Stimulated activated CD4-positive, alpha-beta T cell treated with anti-CD3 and anti-CD28 coated beads, Interleukin-12 subunit alpha, Interleukin-12 subunit beta, amount 100 ng/mL, for 24 hours (primary cell): ENCODE measurements at regions not wholly inside any gene's neighbourhood (a gene's known extent, or its start where the extent isn't known, plus 50 kb on each side); places are given as distances from the start of the nearest gene placed in this dataset.

Experiments
- DNase-seq, 2 experiments: peaks; one replicate each; pipeline ENCODE4 v3.0.0-alpha.2; 2020; ENCODE audit warnings: low read depth in 2 of 2

- no peak for DNase-seq
These were observed 717.3 kb downstream of the XPNPEP1 start for GRCh38 chr10:109205929-109206585.

GRCh38 chr10:109203646-109204353, 719.5 kb downstream of the XPNPEP1 start:
- DNase-seq, result no peak

GRCh38 chr10:109202111-109202510, 721.2 kb downstream of the XPNPEP1 start:
- DNase-seq, result no peak

- DNase-seq, result no peak
These were observed 722.7 kb downstream of the XPNPEP1 start for GRCh38 chr10:109200646-109201045.

GRCh38 chr10:109191823-109192222, 731.5 kb downstream of the XPNPEP1 start:
- DNase-seq, result no peak

GRCh38 chr10:109191341-109191740, 732.0 kb downstream of the XPNPEP1 start:
- DNase-seq, result no peak

GRCh38 chr10:109187677-109188076, 735.6 kb downstream of the XPNPEP1 start:
- DNase-seq, result no peak

GRCh38 chr10:109183366-109183765, 739.9 kb downstream of the XPNPEP1 start:
- DNase-seq, result no peak

- no peak for DNase-seq
These were observed 744.7 kb downstream of the XPNPEP1 start for GRCh38 chr10:109178591-109178990.

- no peak for DNase-seq
These were observed 748.8 kb downstream of the XPNPEP1 start for GRCh38 chr10:109174526-109174925.

- no peak for DNase-seq
These were observed 749.4 kb downstream of the XPNPEP1 start for GRCh38 chr10:109173937-109174336.

GRCh38 chr10:109173121-109173520, 750.2 kb downstream of the XPNPEP1 start:
- DNase-seq, result no peak

- DNase-seq, result no peak
These were observed 756.4 kb downstream of the XPNPEP1 start for GRCh38 chr10:109166935-109167334.

- DNase-seq, result no peak
These were observed 764.0 kb downstream of the XPNPEP1 start for GRCh38 chr10:109159351-109159750.

GRCh38 chr10:109156396-109156795, 766.9 kb downstream of the XPNPEP1 start:
- DNase-seq, result no peak

GRCh38 chr10:109149666-109150350, 773.5 kb downstream of the XPNPEP1 start:
- DNase-seq, result no peak

GRCh38 chr10:109127363-109127762, 795.9 kb downstream of the XPNPEP1 start:
- no peak for DNase-seq

GRCh38 chr10:109126541-109126940, 796.8 kb downstream of the XPNPEP1 start:
- no peak for DNase-seq

- DNase-seq, result no peak
These were observed 797.3 kb downstream of the XPNPEP1 start for GRCh38 chr10:109126016-109126415.

GRCh38 chr10:109115179-109115578, 808.1 kb downstream of the XPNPEP1 start:
- no peak for DNase-seq

- no peak for DNase-seq
These were observed 808.7 kb downstream of the XPNPEP1 start for GRCh38 chr10:109114579-109114978.

- DNase-seq, result no peak
These were observed 816.7 kb downstream of the XPNPEP1 start for GRCh38 chr10:109106604-109107003.

GRCh38 chr10:109105725-109106124, 817.6 kb downstream of the XPNPEP1 start:
- no peak for DNase-seq
